BE2C (cell line): ENCODE measurements at regions not wholly inside any gene's neighbourhood (a gene's known extent, or its start where the extent isn't known, plus 50 kb on each side); places are given as distances from the start of the nearest gene placed in this dataset.
A peak's percentile ranks its signal among the peaks of the same experiment; 100 is the strongest.
"Not testable (repeated sequence)": the region's sequence is repeated elsewhere in the genome, so short reads cannot be mapped to it uniquely, and the experiment has no call there.

Experiments used
- DNase-seq: peaks from one replicate; pipeline ENCODE4 v3.0.0-alpha.2; 2020
- H3K27me3 ChIP-seq: fragments of 250-450 bp; sonication (Bioruptor Pico); 2 replicates; pipeline ENCODE4 v1.5.1; 2020; ENCODE audit warnings: mild to moderate bottlenecking
- H3K36me3 ChIP-seq: fragments of 250-450 bp; sonication (Bioruptor Pico); 2 replicates; pipeline ENCODE4 v1.5.1; 2020; ENCODE audit warnings: mild to moderate bottlenecking
- H3K4me1 ChIP-seq: fragments of 250-450 bp; sonication (Bioruptor Pico); 2 replicates; pipeline ENCODE4 v1.5.1; 2020
- H3K4me3 ChIP-seq: 2 replicates; pipeline ENCODE4 v1.5.1; 2011; ENCODE audit warnings: low read depth, low read length
- H3K9me3 ChIP-seq: fragments of 250-450 bp; sonication (Bioruptor Pico); 2 replicates; pipeline ENCODE4 v1.5.1; 2020
- TF ChIP-seq, protein P1 (sequence below): IDR thresholded peaks from 2 replicates; pipeline ENCODE4 v1.5.1; 2012; ENCODE audit warnings: mild to moderate bottlenecking, low read depth, low read length

DNA sequence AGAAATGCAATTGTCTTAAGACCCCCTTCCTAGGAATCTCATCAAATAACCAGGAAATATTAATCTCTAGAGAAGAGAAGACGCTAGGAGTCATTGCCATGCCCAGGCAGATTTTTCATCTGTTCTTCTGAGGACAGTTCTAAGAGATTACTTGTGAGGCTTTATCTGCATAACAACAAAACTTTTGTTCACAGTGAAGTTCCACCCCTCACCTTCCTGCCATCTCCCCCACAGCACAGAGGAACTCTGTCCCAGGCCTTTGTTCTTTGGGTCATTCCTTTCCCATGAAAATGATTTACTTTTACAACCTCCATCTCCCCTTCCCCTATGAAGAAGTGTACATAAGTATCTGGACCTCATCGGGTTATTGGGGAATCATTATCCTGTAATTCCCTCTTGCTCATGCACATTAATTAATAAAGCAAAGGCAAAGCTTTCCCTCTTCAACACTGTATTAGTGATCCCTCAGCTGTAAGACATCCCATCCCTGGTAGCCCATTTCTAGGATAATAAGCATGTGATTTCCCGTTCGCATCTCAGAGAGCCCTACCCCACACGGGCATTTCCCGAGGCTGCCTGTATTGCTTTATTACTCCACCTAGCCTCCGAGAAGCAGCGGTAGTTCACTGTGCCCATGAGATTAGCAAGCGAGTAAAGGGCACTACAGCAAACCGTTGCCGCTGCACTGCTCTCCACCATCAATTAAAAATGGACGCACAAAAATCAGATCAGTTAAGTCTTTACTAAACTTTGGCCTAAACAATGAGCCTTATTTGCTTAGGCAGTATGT, 384.4 kb upstream of the CAMK1G start:
- H3K4me1 ChIP-seq: no peaks in the 10 kb centered on the region
- no peak for DNase-seq
- no peaks in the 10 kb centered on the region for H3K36me3 ChIP-seq
- no peaks in the 10 kb centered on the region for H3K27me3 ChIP-seq
- TF ChIP-seq, protein P1, sequence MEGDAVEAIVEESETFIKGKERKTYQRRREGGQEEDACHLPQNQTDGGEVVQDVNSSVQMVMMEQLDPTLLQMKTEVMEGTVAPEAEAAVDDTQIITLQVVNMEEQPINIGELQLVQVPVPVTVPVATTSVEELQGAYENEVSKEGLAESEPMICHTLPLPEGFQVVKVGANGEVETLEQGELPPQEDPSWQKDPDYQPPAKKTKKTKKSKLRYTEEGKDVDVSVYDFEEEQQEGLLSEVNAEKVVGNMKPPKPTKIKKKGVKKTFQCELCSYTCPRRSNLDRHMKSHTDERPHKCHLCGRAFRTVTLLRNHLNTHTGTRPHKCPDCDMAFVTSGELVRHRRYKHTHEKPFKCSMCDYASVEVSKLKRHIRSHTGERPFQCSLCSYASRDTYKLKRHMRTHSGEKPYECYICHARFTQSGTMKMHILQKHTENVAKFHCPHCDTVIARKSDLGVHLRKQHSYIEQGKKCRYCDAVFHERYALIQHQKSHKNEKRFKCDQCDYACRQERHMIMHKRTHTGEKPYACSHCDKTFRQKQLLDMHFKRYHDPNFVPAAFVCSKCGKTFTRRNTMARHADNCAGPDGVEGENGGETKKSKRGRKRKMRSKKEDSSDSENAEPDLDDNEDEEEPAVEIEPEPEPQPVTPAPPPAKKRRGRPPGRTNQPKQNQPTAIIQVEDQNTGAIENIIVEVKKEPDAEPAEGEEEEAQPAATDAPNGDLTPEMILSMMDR: no peak
- no peak overlapping the region for H3K4me3 ChIP-seq
- H3K9me3 ChIP-seq: peaks cover 11% of the 10 kb centered on the region

DNA sequence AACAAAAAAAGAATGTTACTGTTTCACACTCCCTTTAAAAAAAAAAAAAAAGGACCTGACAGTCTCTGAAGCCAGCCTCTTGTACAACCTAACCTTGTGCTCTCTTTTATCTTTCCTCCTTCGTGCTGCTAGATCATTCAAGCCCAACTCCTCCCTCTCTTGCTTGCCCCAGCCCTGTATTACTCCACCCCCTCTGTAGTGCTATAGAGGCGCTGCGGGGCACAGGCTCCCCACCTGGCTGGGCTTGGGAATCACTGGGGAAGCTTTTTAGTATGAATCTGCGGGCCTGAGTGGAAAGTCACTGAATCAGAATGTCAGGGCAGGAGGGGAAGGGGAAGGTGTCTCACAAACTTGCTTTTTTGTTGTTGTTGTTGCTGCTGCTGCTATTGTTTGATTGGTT, 383.7 kb upstream of the CAMK1G start:
- Histone ChIP-seq H3K4me1 (no peaks in the 10 kb centered on the region), H3K27me3 (no peaks in the 10 kb centered on the region), H3K4me3 (no peak overlapping the region), H3K9me3 (peaks cover 9% of the 10 kb centered on the region), H3K36me3 (no peaks in the 10 kb centered on the region)
- DNase-seq: no peak
- TF ChIP-seq, protein P1: no peak

DNA sequence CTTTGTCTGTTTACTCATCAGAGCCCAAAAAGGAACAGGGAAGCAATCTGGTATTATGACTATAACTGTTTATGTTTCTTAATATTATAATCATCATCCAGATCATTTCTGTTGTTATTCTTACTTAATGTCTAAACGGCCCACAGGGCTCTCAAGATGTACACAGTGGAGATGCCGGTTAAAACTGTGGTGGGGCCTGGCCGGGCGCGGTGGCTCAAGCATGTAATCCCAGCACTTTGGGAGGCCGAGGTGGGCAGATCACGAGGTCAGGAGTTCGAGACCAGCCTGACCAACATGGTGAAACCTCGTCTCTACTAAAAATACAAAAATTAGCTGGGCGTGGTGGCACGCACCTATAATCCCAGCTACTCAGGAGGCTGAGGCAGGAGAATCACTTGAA, 381.2 kb upstream of the CAMK1G start:
- DNase-seq, H3K27me3 ChIP-seq, H3K4me1 ChIP-seq, H3K9me3 ChIP-seq, H3K36me3 ChIP-seq, H3K4me3 ChIP-seq: not testable (repeated sequence)

GRCh38 chr1:209202830-209203532, 380.5 kb upstream of the CAMK1G start:
- Histone ChIP-seq H3K36me3 (no peaks in the 10 kb centered on the region), H3K4me3 (no peak overlapping the region), H3K9me3 (no peaks in the 10 kb centered on the region), H3K4me1 (peaks cover 7% of the 10 kb centered on the region), H3K27me3 (no peaks in the 10 kb centered on the region)
- peak; percentile 32 for DNase-seq
- TF ChIP-seq, protein P1: peak; percentile 87

- TF ChIP-seq, protein P1: no peak
Measured at GRCh38 chr1:209203533-209203895, 380.0 kb upstream of the CAMK1G start.

DNA sequence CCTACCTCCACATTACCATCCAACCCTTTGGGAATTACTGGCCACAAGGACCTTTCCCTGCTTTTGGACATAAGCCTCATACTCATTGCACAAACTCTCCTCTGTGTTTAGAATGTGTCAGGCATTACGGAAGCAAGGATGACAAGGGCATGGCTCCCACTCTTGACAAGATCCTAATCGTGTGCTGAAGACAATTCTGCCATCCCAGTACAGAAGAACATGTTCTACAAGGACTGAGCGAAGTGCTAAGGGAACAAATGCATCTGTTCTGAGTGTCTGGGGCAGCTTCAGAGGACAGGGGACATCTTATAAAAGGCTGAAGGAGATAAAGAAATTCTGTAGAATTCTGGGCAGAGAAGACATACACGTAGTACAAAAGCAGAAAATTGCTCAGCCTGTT, 378.5 kb upstream of the CAMK1G start:
- H3K36me3 ChIP-seq: no peaks in the 10 kb centered on the region
- peaks cover 7% of the 10 kb centered on the region for H3K4me1 ChIP-seq
- no peaks in the 10 kb centered on the region for H3K27me3 ChIP-seq
- H3K4me3 ChIP-seq: no peak overlapping the region
- H3K9me3 ChIP-seq: no peaks in the 10 kb centered on the region
- no peak for DNase-seq
- TF ChIP-seq, protein P1: no peak

More at GRCh38 chr1:209203533-209203895, 380.0 kb upstream of the CAMK1G start:
- no peaks in the 10 kb centered on the region for H3K9me3 ChIP-seq
- DNase-seq: no peak
- H3K36me3 ChIP-seq: no peaks in the 10 kb centered on the region
- no peaks in the 10 kb centered on the region for H3K27me3 ChIP-seq
- peaks cover 7% of the 10 kb centered on the region for H3K4me1 ChIP-seq
- no peak overlapping the region for H3K4me3 ChIP-seq
